CD4-positive, alpha-beta T cell (primary cell): ENCODE measurements at regions not wholly inside any gene's neighbourhood (a gene's known extent, or its start where the extent isn't known, plus 50 kb on each side); places are given as distances from the start of the nearest gene placed in this dataset.

Source experiments
- ATAC-seq: fragments of 200-7000 bp; cut with Tn5 transposase; one replicate; pipeline ENCODE4 v1.10.0; 2022; ENCODE audit warnings: mild to moderate bottlenecking; ENCODE audit not compliant: poor library complexity
- CTCF ChIA-PET: fragments of 350-600 bp; sonication (Branson Sonifier 250); formaldehyde crosslinking; loops from one replicate; lab custom pipeline; 2021; ENCODE audit warnings: antibody characterized with exemption, inconsistent platforms; lab: Charles Lee
- POLR2A ChIA-PET: fragments of 350-600 bp; sonication (Branson Sonifier 250); formaldehyde crosslinking; loops from one replicate; lab custom pipeline; 2021; ENCODE audit warnings: antibody characterized with exemption, inconsistent platforms; lab: Charles Lee
- DNase-seq, 14 experiments: peaks; one replicate each; pipeline ENCODE4 v3.0.0-alpha.2; 2013 to 2020; ENCODE audit warnings: mixed read lengths in 2 of 14
- H3K27ac ChIP-seq, 2 donors: one replicate each; pipeline versions ENCODE4 v1.5.1 to v1.7.0; 2013; ENCODE audit warnings: low read length in 2 of 2, low read depth in 1 of 2, mild to moderate bottlenecking in 1 of 2
- H3K27me3 ChIP-seq, 2 experiments: 1 replicate in 1 of 2; 2 replicates in 1 of 2; pipeline versions ENCODE4 v1.6.1 to v1.7.0; 2013; ENCODE audit warnings: low read length in 2 of 2, control low read depth in 1 of 2, mild to moderate bottlenecking in 1 of 2, moderate library complexity in 1 of 2; ENCODE audit not compliant: insufficient read depth in 2 of 2, control insufficient read depth in 1 of 2
- H3K36me3 ChIP-seq: one replicate; pipeline ENCODE4 v1.6.1; 2013; ENCODE audit warnings: low read length, control low read depth; ENCODE audit not compliant: insufficient read depth
- H3K4me1 ChIP-seq: one replicate; pipeline ENCODE4 v1.6.1; 2013; ENCODE audit warnings: low read length, control low read depth; ENCODE audit not compliant: insufficient read depth
- H3K4me3 ChIP-seq: one replicate; pipeline ENCODE4 v1.5.1; 2013; ENCODE audit warnings: mild to moderate bottlenecking, low read length, moderate library complexity
- H3K9me3 ChIP-seq, 2 experiments: 1 replicate in 1 of 2; 2 replicates in 1 of 2; pipeline versions ENCODE4 v1.6.1 to v1.7.0; 2013; ENCODE audit warnings: low read length in 2 of 2, mild to moderate bottlenecking in 2 of 2, control low read depth in 1 of 2, moderate library complexity in 1 of 2; ENCODE audit not compliant: control insufficient read depth in 1 of 2, insufficient read depth in 1 of 2
- H3K27ac Mint-ChIP-seq: one replicate; pipeline ENCODE4 v1.8.0; 2020; ENCODE audit warnings: mixed read lengths
- H3K27me3 Mint-ChIP-seq: one replicate; pipeline ENCODE4 v1.8.0; 2021; ENCODE audit warnings: mixed read lengths
- H3K36me3 Mint-ChIP-seq: one replicate; pipeline ENCODE4 v1.8.0; 2021; ENCODE audit warnings: low read depth, mixed read lengths
- H3K4me1 Mint-ChIP-seq: one replicate; pipeline ENCODE4 v1.8.0; 2021; ENCODE audit warnings: low read depth, mixed read lengths
- H3K4me3 Mint-ChIP-seq: one replicate; pipeline ENCODE4 v1.8.0; 2020; ENCODE audit warnings: mild to moderate bottlenecking, mixed read lengths
- H3K9me3 Mint-ChIP-seq: one replicate; pipeline ENCODE4 v1.8.0; 2020; ENCODE audit warnings: mixed read lengths
- CTCF ChIP-seq: fragments of 200-600 bp; IDR thresholded peaks from one replicate; pipeline ENCODE4 v1.8.0; 2022; ENCODE audit warnings: antibody characterized with exemption, mild to moderate bottlenecking
- intact Hi-C, 2 experiments: fragments of 100-400 bp; cut with DNase I in 1 of 2; cut with micrococcal nuclease in 1 of 2; formaldehyde crosslinking; loops; one replicate each; pipeline versions ENCODE4 v1.15.1 to v1.9.0; 2023 to 2025; cut with DNase I, micrococcal nuclease

- TF ChIP-seq CTCF, result no peak
- no peaks in the 10 kb centered on the region for H3K9me3 Mint-ChIP-seq
- H3K36me3 Mint-ChIP-seq, result no peaks in the 10 kb centered on the region
- Histone ChIP-seq H3K9me3 (peaks cover 3 to 11% of the 10 kb centered on the region in 2 experiments), H3K4me3 (no peak overlapping the region), H3K36me3 (no peaks in the 10 kb centered on the region), H3K4me1 (no peaks in the 10 kb centered on the region), H3K27me3 (no peaks in the 10 kb centered on the region), H3K27ac (no peak overlapping the region)
- H3K4me1 Mint-ChIP-seq, result no peaks in the 10 kb centered on the region
- no peaks in the 10 kb centered on the region for H3K27me3 Mint-ChIP-seq
- ChIA-PET POLR2A (no interaction called here), CTCF (no interaction called here)
- no peak overlapping the region for H3K27ac Mint-ChIP-seq
- H3K4me3 Mint-ChIP-seq, result no peak overlapping the region
- ATAC-seq (no peak), DNase-seq (no peak)
- intact Hi-C loops, result no loop called here
Observed at GRCh38 chr13:89057274-89057673, 1386.1 kb downstream of the SLITRK5 start.

GRCh38 chr13:89057862-89058261 lies 1386.7 kb downstream of the SLITRK5 start:
- peaks cover 3 to 10% of the 10 kb centered on the region in 2 experiments for H3K9me3 ChIP-seq
- H3K36me3 ChIP-seq, result no peaks in the 10 kb centered on the region
- intact Hi-C loops, result no loop called here
- Mint-ChIP-seq H3K4me1 (no peaks in the 10 kb centered on the region), H3K27me3 (no peaks in the 10 kb centered on the region), H3K36me3 (no peaks in the 10 kb centered on the region), H3K4me3 (no peak overlapping the region), H3K9me3 (no peaks in the 10 kb centered on the region), H3K27ac (no peak overlapping the region)
- H3K4me1 ChIP-seq, result no peaks in the 10 kb centered on the region
- DNase-seq (no peak), ATAC-seq (no peak)
- no peak overlapping the region for H3K4me3 ChIP-seq
- H3K27me3 ChIP-seq, result no peaks in the 10 kb centered on the region
- H3K27ac ChIP-seq, result no peak overlapping the region
- POLR2A ChIA-PET, result no interaction called here
- TF ChIP-seq CTCF, result no peak
- CTCF ChIA-PET, result no interaction called here

- ChIA-PET CTCF (no interaction called here), POLR2A (no interaction called here)
- TF ChIP-seq CTCF, result no peak
- no peak for DNase-seq
- Histone ChIP-seq H3K36me3 (no peaks in the 10 kb centered on the region), H3K27me3 (no peaks in the 10 kb centered on the region), H3K4me3 (no peak overlapping the region), H3K27ac (no peak overlapping the region), H3K4me1 (no peaks in the 10 kb centered on the region), H3K9me3 (peaks cover 0 to 6% of the 10 kb centered on the region in 2 experiments)
- H3K4me1 Mint-ChIP-seq, result no peaks in the 10 kb centered on the region
- H3K36me3 Mint-ChIP-seq, result no peaks in the 10 kb centered on the region
- no peaks in the 10 kb centered on the region for H3K27me3 Mint-ChIP-seq
- H3K27ac Mint-ChIP-seq, result no peak overlapping the region
- no peaks in the 10 kb centered on the region for H3K9me3 Mint-ChIP-seq
- no peak overlapping the region for H3K4me3 Mint-ChIP-seq
- intact Hi-C loops, result loop anchor here in 1 of 2 experiments (10.0 kb wide), 1 partner anchor 1057 kb away; no protein-coding TSS in a partner anchor
- ATAC-seq, result no peak
Observed at GRCh38 chr13:89061821-89062220, 1390.7 kb downstream of the SLITRK5 start.
